ENCODE measurements at regions not wholly inside any gene's neighbourhood (a gene's known extent, or its start where the extent isn't known, plus 50 kb on each side); places are given as distances from the start of the nearest gene placed in this dataset.

DNA sequence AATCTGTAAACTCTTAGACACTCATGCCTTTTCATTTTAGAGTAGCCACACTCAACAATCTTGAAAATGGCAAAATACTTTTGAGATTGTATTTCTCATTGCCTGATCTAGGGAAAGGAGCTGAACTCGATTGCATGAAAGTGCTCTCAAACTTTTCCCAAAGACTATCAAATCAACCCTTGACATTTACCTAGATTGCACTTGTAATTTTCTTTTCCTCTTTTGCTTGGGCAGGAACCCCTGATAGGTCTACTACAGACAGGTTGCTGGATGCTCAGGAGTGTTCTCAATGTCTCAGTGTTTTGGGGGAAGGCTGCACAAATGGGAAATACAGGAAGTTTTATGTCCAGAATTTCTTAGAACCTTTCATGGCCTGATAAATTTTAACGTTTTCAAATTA, 468.0 kb upstream of the GJE1 start:
- no peak overlapping the region for H3K4me3 ChIP-seq (ENCODE audit: low read length)
- TF ChIP-seq, protein P1, sequence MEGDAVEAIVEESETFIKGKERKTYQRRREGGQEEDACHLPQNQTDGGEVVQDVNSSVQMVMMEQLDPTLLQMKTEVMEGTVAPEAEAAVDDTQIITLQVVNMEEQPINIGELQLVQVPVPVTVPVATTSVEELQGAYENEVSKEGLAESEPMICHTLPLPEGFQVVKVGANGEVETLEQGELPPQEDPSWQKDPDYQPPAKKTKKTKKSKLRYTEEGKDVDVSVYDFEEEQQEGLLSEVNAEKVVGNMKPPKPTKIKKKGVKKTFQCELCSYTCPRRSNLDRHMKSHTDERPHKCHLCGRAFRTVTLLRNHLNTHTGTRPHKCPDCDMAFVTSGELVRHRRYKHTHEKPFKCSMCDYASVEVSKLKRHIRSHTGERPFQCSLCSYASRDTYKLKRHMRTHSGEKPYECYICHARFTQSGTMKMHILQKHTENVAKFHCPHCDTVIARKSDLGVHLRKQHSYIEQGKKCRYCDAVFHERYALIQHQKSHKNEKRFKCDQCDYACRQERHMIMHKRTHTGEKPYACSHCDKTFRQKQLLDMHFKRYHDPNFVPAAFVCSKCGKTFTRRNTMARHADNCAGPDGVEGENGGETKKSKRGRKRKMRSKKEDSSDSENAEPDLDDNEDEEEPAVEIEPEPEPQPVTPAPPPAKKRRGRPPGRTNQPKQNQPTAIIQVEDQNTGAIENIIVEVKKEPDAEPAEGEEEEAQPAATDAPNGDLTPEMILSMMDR (conservative IDR thresholded peaks at IDR 0.05; ENCODE audit: low read depth, low read length): no peak
- no peak for DNase-seq (ENCODE audit: low read depth)

DNA sequence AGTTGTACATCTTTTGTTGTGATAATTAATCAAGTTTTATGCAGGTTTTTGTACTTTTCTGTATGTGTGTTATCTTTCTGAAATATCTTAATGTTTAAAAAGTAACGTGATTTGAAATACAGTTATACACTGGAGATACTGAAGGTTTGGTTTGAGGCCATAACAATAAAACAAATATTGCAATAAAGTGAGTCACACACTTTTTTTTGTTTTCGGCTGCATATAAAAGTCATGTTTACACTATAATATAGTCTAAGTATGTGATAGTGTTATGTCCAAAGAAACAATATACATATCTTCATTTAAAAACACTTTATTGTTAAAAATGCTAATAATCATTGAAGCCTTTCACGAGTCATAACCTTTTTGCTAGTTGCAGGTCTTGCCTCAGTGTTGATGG, 473.1 kb upstream of the GJE1 start:
- TF ChIP-seq, protein P1 (conservative IDR thresholded peaks at IDR 0.05; ENCODE audit: low read depth, low read length): no peak
- DNase-seq (ENCODE audit: low read depth): no peak
- H3K4me3 ChIP-seq (ENCODE audit: low read length): no peak overlapping the region

DNA sequence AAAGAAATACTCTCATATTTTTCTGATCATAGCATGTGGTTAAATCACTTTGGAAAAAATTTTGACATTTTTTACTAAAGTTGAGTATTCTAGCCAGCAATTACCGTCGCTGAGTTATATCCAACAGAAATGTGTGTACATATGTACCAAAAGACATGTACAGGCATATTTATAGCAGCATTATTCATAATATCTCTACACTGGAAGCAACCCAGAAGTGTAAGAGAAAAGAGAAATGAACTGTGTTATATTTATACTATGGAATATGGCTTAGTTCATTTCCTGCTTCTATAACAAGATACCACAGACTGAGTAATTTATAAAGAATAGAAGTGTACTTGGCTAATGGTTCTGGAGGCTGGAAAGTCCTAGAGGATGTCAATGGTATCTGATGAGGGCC, 474.0 kb upstream of the GJE1 start:
- no peak for DNase-seq (ENCODE audit: low read depth)
- H3K4me3 ChIP-seq (ENCODE audit: low read length): no peak overlapping the region
- TF ChIP-seq, protein P1 (conservative IDR thresholded peaks at IDR 0.05; ENCODE audit: low read depth, low read length): no peak

DNA sequence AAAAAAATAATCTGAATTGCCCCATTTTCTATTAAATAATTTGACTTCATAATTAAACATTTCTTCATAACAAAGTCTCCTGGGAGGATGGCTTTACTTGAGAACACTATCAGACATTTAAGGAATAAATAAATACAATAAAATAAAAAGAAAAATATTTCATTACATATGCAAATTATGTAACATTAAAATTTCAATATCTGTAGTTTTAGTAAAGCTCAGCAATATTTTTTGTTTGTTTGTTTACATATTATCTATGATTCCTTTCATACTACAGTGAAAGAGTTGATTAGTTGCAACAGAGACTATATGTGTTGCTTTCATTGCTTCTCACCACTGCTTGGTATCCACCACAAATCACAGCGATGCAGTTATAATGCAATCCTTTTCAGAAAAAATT, 474.9 kb upstream of the GJE1 start:
- no peak overlapping the region for H3K4me3 ChIP-seq (ENCODE audit: low read length)
- TF ChIP-seq, protein P1 (conservative IDR thresholded peaks at IDR 0.05; ENCODE audit: low read depth, low read length): no peak
- DNase-seq (ENCODE audit: low read depth): no peak

DNA sequence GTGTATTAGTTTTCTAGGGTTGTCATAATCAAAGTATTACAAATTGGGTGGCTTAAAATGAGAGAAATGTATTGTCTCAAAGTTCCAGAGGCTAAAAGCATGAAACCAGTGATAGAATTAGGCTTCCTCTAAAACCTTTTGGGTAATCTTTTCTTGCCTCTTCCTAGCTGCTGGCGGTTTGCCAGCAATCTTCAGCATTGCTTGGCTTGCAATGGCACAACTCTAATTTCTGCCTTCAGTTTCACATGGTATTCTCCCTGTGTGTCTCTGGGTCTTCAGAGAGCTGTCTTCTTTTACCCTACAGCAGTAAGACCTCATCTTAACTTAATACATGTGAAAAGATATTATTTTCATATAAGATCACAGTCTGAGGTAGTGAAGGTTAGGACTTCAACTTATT, 479.1 kb upstream of the GJE1 start:
- TF ChIP-seq, protein P1 (conservative IDR thresholded peaks at IDR 0.05; ENCODE audit: low read depth, low read length): no peak
- no peak for DNase-seq (ENCODE audit: low read depth)
- H3K4me3 ChIP-seq (ENCODE audit: low read length): no peak overlapping the region

DNA sequence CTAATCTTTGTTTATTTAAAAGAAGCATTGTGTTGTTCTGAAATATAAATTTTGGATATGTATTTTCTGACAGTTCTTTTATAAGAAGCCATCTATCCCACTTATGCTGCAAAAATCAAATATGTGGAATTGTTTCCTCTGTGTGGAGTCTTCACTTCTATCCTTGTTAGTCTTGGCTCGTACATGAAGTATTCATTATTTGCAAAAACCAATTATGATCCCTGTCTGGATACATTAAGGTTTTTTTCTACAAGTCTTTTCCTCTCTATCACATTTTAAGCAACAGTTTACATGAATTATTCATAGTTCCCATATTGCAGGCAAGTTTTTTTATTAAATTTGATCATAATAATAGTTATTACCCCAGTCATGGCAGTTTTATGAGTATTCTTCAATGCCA, 490.8 kb upstream of the GJE1 start:
- H3K4me3 ChIP-seq (ENCODE audit: low read length): no peak overlapping the region
- TF ChIP-seq, protein P1 (conservative IDR thresholded peaks at IDR 0.05; ENCODE audit: low read depth, low read length): no peak
- no peak for DNase-seq (ENCODE audit: low read depth)

DNA sequence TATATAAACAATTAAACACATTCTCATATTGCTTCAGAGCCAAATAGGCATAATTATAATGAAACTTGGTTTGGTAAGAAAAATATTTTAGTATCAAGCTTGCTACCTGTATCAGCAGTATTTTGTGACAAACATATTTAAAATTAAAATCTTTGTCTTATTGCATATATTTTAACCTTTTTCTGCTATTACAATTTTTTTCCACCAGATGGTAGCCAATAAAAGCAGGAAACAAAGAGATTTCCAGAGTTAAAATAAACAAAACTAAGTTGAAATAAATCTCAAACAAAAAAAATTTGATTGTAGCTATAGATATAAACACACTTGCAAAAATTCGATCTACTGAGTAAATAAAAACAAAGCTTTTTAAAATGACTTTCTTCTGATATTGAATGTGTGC, 491.3 kb upstream of the GJE1 start:
- DNase-seq (ENCODE audit: low read depth): no peak
- no peak overlapping the region for H3K4me3 ChIP-seq (ENCODE audit: low read length)
- TF ChIP-seq, protein P1 (conservative IDR thresholded peaks at IDR 0.05; ENCODE audit: low read depth, low read length): no peak
